CD4-positive, alpha-beta memory T cell (primary cell): ENCODE measurements at regions not wholly inside any gene's neighbourhood (a gene's known extent, or its start where the extent isn't known, plus 50 kb on each side); places are given as distances from the start of the nearest gene placed in this dataset.
A peak's percentile ranks its signal among the peaks of the same experiment; 100 is the strongest.
"Not testable (repeated sequence)": the region's sequence is repeated elsewhere in the genome, so short reads cannot be mapped to it uniquely, and the experiment has no call there.

ENCODE experiments used
- CTCF ChIA-PET: fragments of 350-600 bp; sonication (Branson Sonifier 250); formaldehyde crosslinking; loops from one replicate; lab custom pipeline; 2021; ENCODE audit warnings: inconsistent platforms; ENCODE audit not compliant: partially characterized antibody; lab: Charles Lee
- POLR2A ChIA-PET: fragments of 350-600 bp; sonication (Branson Sonifier 250); formaldehyde crosslinking; loops from one replicate; lab custom pipeline; 2021; ENCODE audit not compliant: partially characterized antibody; lab: Charles Lee
- DNase-seq, 5 donors: peaks; one replicate each; pipeline versions ENCODE4 v3.0.0 to v3.0.0-alpha.2; 2020 to 2022; ENCODE audit warnings: mixed read lengths in 1 of 5
- H3K27ac ChIP-seq: one replicate; pipeline ENCODE4 v1.7.0; 2013; ENCODE audit warnings: low read depth, low read length
- H3K27me3 ChIP-seq: 2 replicates; pipeline ENCODE4 v1.7.0; 2013; ENCODE audit warnings: mild to moderate bottlenecking, low read length, moderate library complexity; ENCODE audit not compliant: insufficient read depth
- H3K36me3 ChIP-seq: 2 replicates; pipeline ENCODE4 v1.7.0; 2013; ENCODE audit warnings: mild to moderate bottlenecking, low read length, moderate library complexity; ENCODE audit not compliant: insufficient read depth
- H3K4me1 ChIP-seq: 2 replicates; pipeline ENCODE4 v1.7.0; 2013; ENCODE audit warnings: mild to moderate bottlenecking, low read length, moderate library complexity; ENCODE audit not compliant: insufficient read depth
- H3K4me3 ChIP-seq, 2 donors: one replicate each; pipeline ENCODE4 v1.7.0; 2013; ENCODE audit warnings: low read length in 2 of 2, mild to moderate bottlenecking in 1 of 2
- H3K9me3 ChIP-seq, 2 donors: one replicate each; pipeline ENCODE4 v1.7.0; 2013; ENCODE audit warnings: low read length in 2 of 2, control low read depth in 1 of 2; ENCODE audit not compliant: control insufficient read depth in 1 of 2
- H3K27ac Mint-ChIP-seq, 7 donors: one replicate each; pipeline ENCODE4 v1.8.0; 2020 to 2021; ENCODE audit warnings: mixed read lengths in 7 of 7, mild to moderate bottlenecking in 6 of 7, inconsistent platforms in 3 of 7, moderate library complexity in 3 of 7
- H3K27me3 Mint-ChIP-seq, 2 donors: one replicate each; pipeline ENCODE4 v1.8.0; 2020 to 2021; ENCODE audit warnings: mixed read lengths in 2 of 2
- H3K36me3 Mint-ChIP-seq, 2 donors: one replicate each; pipeline ENCODE4 v1.8.0; 2020 to 2021; ENCODE audit warnings: mixed read lengths in 2 of 2, inconsistent platforms in 1 of 2, mild to moderate bottlenecking in 1 of 2
- H3K4me1 Mint-ChIP-seq, 4 donors: one replicate each; pipeline ENCODE4 v1.8.0; 2020 to 2021; ENCODE audit warnings: mixed read lengths in 4 of 4, mild to moderate bottlenecking in 1 of 4
- H3K4me3 Mint-ChIP-seq, 8 donors: one replicate each; pipeline ENCODE4 v1.8.0; 2020 to 2021; ENCODE audit warnings: mixed read lengths in 8 of 8, mild to moderate bottlenecking in 7 of 8, moderate library complexity in 6 of 8, inconsistent platforms in 3 of 8
- H3K9me3 Mint-ChIP-seq, 8 donors: one replicate each; pipeline ENCODE4 v1.8.0; 2020 to 2021; ENCODE audit warnings: mixed read lengths in 8 of 8, mild to moderate bottlenecking in 5 of 8, inconsistent platforms in 3 of 8, moderate library complexity in 1 of 8
- intact Hi-C: fragments of 100-400 bp; cut with micrococcal nuclease; formaldehyde crosslinking; loops from one replicate; pipeline ENCODE4 v1.15.1; 2023

- DNase-seq, H3K4me1 Mint-ChIP-seq, CTCF ChIA-PET, H3K4me3 Mint-ChIP-seq, H3K9me3 Mint-ChIP-seq, intact Hi-C loops, H3K4me3 ChIP-seq, H3K27ac ChIP-seq, H3K27me3 ChIP-seq, H3K36me3 Mint-ChIP-seq, H3K9me3 ChIP-seq, H3K4me1 ChIP-seq, H3K36me3 ChIP-seq, H3K27ac Mint-ChIP-seq, POLR2A ChIA-PET, H3K27me3 Mint-ChIP-seq: not testable (repeated sequence)
Observed at GRCh38 chr6:147651-148050, 144.6 kb upstream of the DUSP22 start.

GRCh38 chr6:148051-148984, 144.0 kb upstream of the DUSP22 start:
- peak overlapping the region in 1 of 7 donors; percentile 21 for H3K27ac Mint-ChIP-seq
- H3K27me3 ChIP-seq, H3K9me3 Mint-ChIP-seq, POLR2A ChIA-PET, H3K36me3 ChIP-seq, H3K4me1 Mint-ChIP-seq, H3K4me3 ChIP-seq, H3K27me3 Mint-ChIP-seq, CTCF ChIA-PET, H3K4me1 ChIP-seq, intact Hi-C loops, H3K36me3 Mint-ChIP-seq, H3K4me3 Mint-ChIP-seq, H3K9me3 ChIP-seq, H3K27ac ChIP-seq: not testable (repeated sequence)
- DNase-seq = peak; percentile 44 to 78 (median 54)

GRCh38 chr6:150147-150546, 142.1 kb upstream of the DUSP22 start:
- H3K36me3 Mint-ChIP-seq, H3K27ac ChIP-seq, H3K4me1 Mint-ChIP-seq, H3K4me3 Mint-ChIP-seq, H3K36me3 ChIP-seq, H3K4me1 ChIP-seq, H3K27ac Mint-ChIP-seq, POLR2A ChIA-PET, DNase-seq, H3K27me3 ChIP-seq, intact Hi-C loops, H3K9me3 Mint-ChIP-seq, H3K9me3 ChIP-seq, H3K4me3 ChIP-seq: not testable (repeated sequence)
- CTCF ChIA-PET = interaction anchor here (1.3 kb wide), 1 partner anchor 38 kb away, joined by 3 read pairs; no protein-coding TSS in a partner anchor
- peaks cover 19 to 20% of the 10 kb centered on the region in 2 donors for H3K27me3 Mint-ChIP-seq

GRCh38 chr6:152436-152835, 139.9 kb upstream of the DUSP22 start:
- H3K9me3 ChIP-seq, H3K4me3 ChIP-seq, H3K27me3 ChIP-seq, H3K4me1 Mint-ChIP-seq, intact Hi-C loops, H3K36me3 Mint-ChIP-seq, H3K36me3 ChIP-seq, H3K9me3 Mint-ChIP-seq, H3K4me1 ChIP-seq, H3K27ac ChIP-seq, DNase-seq, H3K4me3 Mint-ChIP-seq, CTCF ChIA-PET, POLR2A ChIA-PET, H3K27ac Mint-ChIP-seq: not testable (repeated sequence)
- H3K27me3 Mint-ChIP-seq = peaks cover 30 to 36% of the 10 kb centered on the region in 2 donors

GRCh38 chr6:153026-153425, 139.3 kb upstream of the DUSP22 start:
- H3K36me3 ChIP-seq, H3K27ac ChIP-seq, DNase-seq, H3K4me1 ChIP-seq, POLR2A ChIA-PET, H3K27me3 ChIP-seq, H3K36me3 Mint-ChIP-seq, CTCF ChIA-PET, H3K9me3 Mint-ChIP-seq, H3K4me1 Mint-ChIP-seq, H3K4me3 ChIP-seq, H3K4me3 Mint-ChIP-seq, H3K27ac Mint-ChIP-seq, H3K9me3 ChIP-seq, intact Hi-C loops: not testable (repeated sequence)
- H3K27me3 Mint-ChIP-seq = peaks cover 30 to 40% of the 10 kb centered on the region in 2 donors

- DNase-seq, H3K4me1 Mint-ChIP-seq, H3K36me3 Mint-ChIP-seq, CTCF ChIA-PET, POLR2A ChIA-PET, H3K27me3 ChIP-seq, H3K4me3 Mint-ChIP-seq, H3K27ac Mint-ChIP-seq, H3K36me3 ChIP-seq, intact Hi-C loops, H3K9me3 Mint-ChIP-seq, H3K27ac ChIP-seq, H3K9me3 ChIP-seq, H3K4me3 ChIP-seq, H3K4me1 ChIP-seq: not testable (repeated sequence)
- peaks cover 33 to 47% of the 10 kb centered on the region in 2 donors for H3K27me3 Mint-ChIP-seq
Observed at GRCh38 chr6:153867-154266, 138.4 kb upstream of the DUSP22 start.

- H3K27ac ChIP-seq, H3K9me3 ChIP-seq, H3K4me3 ChIP-seq, H3K27me3 ChIP-seq, intact Hi-C loops, H3K4me1 ChIP-seq, POLR2A ChIA-PET, CTCF ChIA-PET, H3K4me1 Mint-ChIP-seq, H3K9me3 Mint-ChIP-seq, DNase-seq, H3K27ac Mint-ChIP-seq, H3K36me3 Mint-ChIP-seq, H3K36me3 ChIP-seq, H3K4me3 Mint-ChIP-seq: not testable (repeated sequence)
- H3K27me3 Mint-ChIP-seq = peaks cover 36 to 52% of the 10 kb centered on the region in 2 donors
Observed at GRCh38 chr6:154321-155092, 137.8 kb upstream of the DUSP22 start.
